ENCODE measurements at regions not wholly inside any gene's neighbourhood (a gene's known extent, or its start where the extent isn't known, plus 50 kb on each side); places are given as distances from the start of the nearest gene placed in this dataset.

DNA sequence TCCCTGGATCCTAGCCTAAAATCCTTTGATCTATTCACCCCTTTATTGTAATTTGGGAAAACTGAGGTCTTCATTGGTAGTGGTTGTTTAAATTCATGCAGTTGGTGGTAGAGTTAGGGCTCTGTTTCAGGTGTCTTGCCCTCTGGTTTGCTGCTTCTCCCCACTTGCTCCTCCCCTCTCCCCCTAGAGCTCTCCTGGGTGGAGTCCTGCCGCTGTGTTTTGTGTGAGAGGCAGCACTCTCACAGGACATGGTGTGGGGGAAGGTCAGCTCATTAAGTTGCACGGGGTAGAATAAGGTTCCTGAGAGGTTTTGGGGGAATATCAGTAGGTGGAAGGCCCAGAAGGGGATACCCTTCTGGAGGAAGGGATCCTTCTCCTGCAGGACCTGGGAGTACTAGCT is 98.1 kb upstream of the NECTIN1 start:
- TF ChIP-seq POLR2A (IDR thresholded peaks at IDR 0.05): no peak
- TF ChIP-seq, protein P1, sequence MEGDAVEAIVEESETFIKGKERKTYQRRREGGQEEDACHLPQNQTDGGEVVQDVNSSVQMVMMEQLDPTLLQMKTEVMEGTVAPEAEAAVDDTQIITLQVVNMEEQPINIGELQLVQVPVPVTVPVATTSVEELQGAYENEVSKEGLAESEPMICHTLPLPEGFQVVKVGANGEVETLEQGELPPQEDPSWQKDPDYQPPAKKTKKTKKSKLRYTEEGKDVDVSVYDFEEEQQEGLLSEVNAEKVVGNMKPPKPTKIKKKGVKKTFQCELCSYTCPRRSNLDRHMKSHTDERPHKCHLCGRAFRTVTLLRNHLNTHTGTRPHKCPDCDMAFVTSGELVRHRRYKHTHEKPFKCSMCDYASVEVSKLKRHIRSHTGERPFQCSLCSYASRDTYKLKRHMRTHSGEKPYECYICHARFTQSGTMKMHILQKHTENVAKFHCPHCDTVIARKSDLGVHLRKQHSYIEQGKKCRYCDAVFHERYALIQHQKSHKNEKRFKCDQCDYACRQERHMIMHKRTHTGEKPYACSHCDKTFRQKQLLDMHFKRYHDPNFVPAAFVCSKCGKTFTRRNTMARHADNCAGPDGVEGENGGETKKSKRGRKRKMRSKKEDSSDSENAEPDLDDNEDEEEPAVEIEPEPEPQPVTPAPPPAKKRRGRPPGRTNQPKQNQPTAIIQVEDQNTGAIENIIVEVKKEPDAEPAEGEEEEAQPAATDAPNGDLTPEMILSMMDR (IDR thresholded peaks at IDR 0.05): no peak
